ENCODE measurements at regions not wholly inside any gene's neighbourhood (a gene's known extent, or its start where the extent isn't known, plus 50 kb on each side); places are given as distances from the start of the nearest gene placed in this dataset.

GRCh38 chr16:14334366-14335080 lies 263.4 kb downstream of the MRTFB start:
- DNase-seq (ENCODE audit: low read depth) = no peak

DNA sequence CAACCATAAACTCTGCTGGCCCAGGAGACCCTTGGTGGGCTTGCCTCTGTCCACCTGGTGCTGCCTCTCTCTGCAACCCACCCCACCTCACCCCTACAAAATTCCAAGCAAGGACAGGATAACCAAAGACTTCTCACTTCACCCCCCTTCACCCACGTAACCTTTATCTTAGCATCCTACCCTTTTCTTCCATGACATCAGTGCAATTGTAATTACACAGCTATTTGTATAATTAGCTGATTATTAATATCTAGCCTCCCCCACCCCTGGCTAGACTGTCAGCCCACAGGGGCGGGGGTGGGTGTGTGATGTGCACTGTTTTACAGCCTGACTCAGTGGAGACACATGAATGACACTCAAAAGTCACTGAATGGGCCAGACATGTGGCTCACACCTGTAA lies 262.2 kb downstream of the MRTFB start:
- no peak for DNase-seq (ENCODE audit: low read depth)

GRCh38 chr16:14331020-14331419 lies 259.9 kb downstream of the MRTFB start:
- DNase-seq (ENCODE audit: low read depth) = no peak

GRCh38 chr16:14329727-14330350 lies 258.7 kb downstream of the MRTFB start:
- no peak for DNase-seq (ENCODE audit: low read depth)

- DNase-seq (ENCODE audit: low read depth) = no peak
These were observed 254.6 kb downstream of the MRTFB start for GRCh38 chr16:14325502-14326401.

- no peak for DNase-seq (ENCODE audit: low read depth)
These were observed 253.5 kb downstream of the MRTFB start for GRCh38 chr16:14324581-14324980.

DNA sequence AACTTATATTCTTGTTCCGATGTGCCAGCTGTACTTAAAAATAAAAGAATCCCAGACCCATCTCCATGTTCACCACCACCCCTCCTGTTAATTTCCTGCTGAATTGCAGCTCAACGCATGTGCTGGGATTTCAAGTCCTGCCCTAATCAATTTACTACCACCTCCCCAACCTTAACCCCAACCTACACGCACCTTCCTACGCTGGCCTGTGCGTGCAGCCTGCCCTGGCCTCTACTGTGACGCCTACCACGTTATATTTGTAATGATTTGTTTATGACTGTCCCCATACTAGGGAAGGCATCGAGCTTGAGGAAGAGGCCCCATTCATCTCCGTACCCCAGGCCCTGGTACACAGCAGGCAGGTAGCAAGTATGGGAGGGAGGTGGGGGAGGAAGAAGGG lies 251.1 kb downstream of the MRTFB start:
- DNase-seq (ENCODE audit: low read depth) = no peak

DNA sequence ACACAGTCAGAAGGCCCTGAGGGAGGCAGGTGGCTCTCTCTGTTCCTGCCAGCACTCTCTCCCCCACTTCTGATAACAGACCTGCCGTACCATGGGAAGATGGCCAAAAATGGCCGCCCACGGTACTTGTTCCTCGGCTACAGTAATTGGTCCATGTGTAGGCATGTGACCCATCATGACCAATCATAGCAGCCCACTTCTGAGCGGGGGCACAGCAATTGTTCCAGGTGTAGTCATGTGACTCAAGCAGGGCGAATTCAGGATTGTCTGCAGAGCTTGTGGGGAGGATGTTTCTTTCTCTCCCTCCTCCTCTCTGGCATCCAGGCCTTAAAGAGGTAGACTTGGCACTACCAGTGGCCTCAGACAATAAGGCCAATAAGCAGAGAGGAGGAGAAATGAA lies 250.4 kb downstream of the MRTFB start:
- no peak for DNase-seq (ENCODE audit: low read depth)

DNA sequence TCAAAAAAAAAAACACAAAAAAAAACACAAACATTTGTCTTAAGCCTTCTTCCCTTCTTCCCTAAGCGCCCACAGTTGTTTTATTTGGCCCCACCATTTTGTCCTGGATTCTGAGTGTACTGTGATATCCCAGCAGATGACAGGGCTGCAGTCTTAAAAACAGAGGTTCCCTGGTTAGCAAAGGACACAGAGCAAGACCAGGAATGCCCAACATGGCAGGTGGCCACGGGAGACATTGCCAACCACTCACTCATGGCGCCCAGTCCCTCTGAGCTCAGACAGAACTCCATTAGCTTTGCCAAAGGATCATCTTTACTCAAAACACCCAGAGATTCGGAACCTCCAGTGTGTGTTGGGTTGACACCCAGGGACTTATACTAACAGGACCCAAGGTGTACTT lies 249.3 kb downstream of the MRTFB start:
- DNase-seq (ENCODE audit: low read depth) = no peak
